C4-2B (cell line): ENCODE measurements at regions not wholly inside any gene's neighbourhood (a gene's known extent, or its start where the extent isn't known, plus 50 kb on each side); places are given as distances from the start of the nearest gene placed in this dataset.

Experiments
- H3K27ac ChIP-seq: fragments of 450-650 bp; 2 replicates; pipeline ENCODE4 v1.5.1; 2017
- ZFX ChIP-seq: fragments of 450-650 bp; IDR thresholded peaks from 2 replicates; pipeline ENCODE4 v1.6.1; 2017
- TF ChIP-seq, protein P1 (sequence below): fragments of 450-650 bp; conservative IDR thresholded peaks from 2 replicates; pipeline ENCODE4 v1.5.1; 2017; ENCODE audit warnings: mild to moderate bottlenecking

DNA sequence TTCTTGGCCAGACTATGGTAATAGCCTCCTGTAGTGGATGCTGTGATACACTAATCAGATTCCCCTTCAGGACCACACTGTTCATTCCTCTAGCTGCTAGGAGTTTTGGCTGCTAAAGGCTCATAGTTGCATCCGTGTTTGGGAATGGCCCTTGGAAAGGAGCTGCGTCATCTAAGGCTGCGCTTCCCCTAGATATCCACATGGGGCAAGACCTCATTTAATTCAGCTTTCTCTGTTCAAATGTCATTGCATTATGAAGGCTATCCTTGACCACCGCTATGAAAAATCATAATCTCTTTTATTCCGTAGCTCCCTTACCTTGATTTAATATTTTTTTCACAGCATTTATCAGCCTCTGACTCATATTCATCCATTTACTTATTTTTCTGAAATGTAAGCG lies 258.3 kb upstream of the NR4A3 start:
- TF ChIP-seq, protein P1, sequence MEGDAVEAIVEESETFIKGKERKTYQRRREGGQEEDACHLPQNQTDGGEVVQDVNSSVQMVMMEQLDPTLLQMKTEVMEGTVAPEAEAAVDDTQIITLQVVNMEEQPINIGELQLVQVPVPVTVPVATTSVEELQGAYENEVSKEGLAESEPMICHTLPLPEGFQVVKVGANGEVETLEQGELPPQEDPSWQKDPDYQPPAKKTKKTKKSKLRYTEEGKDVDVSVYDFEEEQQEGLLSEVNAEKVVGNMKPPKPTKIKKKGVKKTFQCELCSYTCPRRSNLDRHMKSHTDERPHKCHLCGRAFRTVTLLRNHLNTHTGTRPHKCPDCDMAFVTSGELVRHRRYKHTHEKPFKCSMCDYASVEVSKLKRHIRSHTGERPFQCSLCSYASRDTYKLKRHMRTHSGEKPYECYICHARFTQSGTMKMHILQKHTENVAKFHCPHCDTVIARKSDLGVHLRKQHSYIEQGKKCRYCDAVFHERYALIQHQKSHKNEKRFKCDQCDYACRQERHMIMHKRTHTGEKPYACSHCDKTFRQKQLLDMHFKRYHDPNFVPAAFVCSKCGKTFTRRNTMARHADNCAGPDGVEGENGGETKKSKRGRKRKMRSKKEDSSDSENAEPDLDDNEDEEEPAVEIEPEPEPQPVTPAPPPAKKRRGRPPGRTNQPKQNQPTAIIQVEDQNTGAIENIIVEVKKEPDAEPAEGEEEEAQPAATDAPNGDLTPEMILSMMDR = peak; percentile 42
- TF ChIP-seq ZFX = no peak
- no peak overlapping the region for H3K27ac ChIP-seq

DNA sequence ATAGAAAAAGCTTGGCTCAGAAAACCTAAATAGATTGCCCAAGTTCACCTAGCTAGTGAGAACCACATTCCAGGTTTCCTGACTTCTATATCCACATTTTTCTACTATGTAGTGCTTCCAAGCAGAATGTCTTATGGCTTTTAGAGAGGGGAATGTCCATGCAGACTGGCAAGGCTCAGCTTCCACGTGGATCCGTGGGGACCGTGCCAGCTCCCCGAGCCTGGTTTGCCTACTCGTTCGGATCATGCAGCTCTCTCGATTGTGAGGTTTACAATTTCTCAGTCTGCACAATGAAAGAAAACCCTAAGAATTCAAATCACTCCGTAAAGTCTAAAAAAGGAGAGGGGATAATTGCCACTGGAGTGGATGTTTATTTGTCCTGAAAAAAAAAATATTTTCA lies 256.5 kb upstream of the NR4A3 start:
- TF ChIP-seq ZFX = no peak
- TF ChIP-seq, protein P1 = no peak
- H3K27ac ChIP-seq = no peak overlapping the region

DNA sequence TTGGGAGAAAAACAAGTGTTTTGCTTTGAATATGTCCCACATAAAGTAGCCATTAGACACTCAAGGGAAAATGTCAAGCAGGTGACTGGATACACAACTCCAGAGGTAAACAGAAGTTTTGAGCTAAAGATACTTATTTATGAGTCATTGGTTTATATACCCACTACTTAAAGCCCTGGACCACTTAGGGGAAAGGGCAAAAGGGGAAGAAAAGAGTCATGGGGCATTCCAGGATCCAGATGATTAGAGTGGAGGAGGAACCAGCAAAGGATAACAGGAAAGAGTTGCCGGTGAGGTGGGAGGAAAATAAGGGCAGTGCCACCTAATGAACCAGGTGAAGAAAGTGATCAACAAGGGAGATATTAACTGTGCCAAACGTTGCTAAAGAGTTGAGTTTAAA lies 254.2 kb upstream of the NR4A3 start:
- TF ChIP-seq ZFX = no peak
- TF ChIP-seq, protein P1 = no peak

DNA sequence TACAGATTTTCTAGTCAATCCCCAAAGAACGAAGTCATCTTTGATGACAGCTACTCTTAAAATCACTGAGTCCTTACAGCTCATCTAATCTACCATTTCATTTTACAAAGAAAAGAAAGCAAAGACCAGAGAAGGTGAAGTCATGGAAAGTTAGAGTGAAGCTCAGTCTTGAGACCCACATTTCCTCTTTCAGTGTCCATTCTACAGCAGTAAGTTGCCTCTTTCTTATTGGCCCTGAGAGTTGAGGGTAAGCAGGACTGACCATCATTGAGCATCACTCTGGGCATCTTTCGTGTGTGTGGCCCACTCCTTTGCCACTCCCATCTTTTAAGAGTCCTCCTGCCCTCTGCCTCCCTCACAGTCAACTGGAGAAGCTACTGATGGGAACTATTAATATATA lies 251.8 kb upstream of the NR4A3 start:
- TF ChIP-seq, protein P1 = no peak
- no peak for TF ChIP-seq ZFX
- no peak overlapping the region for H3K27ac ChIP-seq

More for the DNA sequence above, 254.2 kb upstream of the NR4A3 start:
- H3K27ac ChIP-seq = no peak overlapping the region

DNA sequence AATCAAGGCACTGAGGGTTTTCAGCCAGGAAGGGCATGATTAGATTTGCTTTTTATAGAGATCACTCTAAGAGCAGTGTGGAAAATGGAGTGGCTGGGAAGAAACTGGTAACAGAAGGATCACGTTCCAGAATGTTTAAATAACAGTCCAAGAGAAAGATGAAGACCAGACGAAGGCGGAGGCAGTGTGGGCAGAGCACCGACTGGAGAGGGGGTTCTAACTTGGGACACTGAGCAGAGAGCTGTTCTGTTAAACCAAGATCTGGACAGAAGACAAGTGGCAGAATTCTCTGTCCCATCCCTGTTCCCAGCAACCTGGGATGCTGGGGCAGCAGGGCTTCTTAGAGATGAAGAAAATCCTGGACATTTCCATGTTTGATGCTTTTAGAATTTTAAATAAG lies 249.1 kb upstream of the NR4A3 start:
- no peak overlapping the region for H3K27ac ChIP-seq
- TF ChIP-seq ZFX = no peak

DNA sequence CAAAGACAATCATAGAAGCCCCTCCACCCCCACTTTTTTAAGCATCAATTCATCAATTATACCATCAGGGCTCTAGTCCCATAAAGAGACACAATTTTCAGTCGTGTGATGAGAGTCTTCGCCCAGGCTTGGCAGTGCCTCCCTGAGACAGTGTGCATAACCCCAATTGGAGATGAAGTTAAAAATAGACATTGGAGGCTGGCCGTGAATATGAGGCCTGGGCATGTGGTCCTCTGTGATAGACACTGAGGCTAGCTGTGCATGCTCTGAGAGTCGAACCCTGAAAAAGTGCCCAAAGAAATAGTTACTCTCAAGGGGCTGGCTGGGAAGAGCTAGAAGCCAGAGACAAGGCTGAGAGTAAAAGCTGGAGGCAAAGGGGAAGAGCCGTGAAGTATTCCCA lies 248.6 kb upstream of the NR4A3 start:
- no peak overlapping the region for H3K27ac ChIP-seq
- TF ChIP-seq, protein P1 = no peak

DNA sequence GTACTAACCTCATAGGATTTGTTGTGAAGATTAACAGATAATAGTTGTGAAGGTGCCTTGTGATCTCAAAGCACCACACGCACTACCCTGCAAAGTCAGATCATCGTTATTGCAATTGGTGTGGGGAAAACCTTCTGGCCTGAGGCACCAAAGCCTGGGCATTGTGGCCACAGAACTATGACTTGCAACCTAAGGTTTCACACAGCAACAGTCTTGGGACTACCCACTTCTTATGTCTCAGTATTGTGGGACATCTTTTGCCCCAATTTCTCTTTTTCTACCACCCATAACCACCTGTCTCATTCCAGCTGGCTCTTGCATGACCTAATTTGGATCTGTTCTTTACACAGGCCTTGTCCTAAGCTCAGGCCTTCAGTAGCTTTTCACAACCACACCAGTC lies 247.8 kb upstream of the NR4A3 start:
- no peak overlapping the region for H3K27ac ChIP-seq
- TF ChIP-seq, protein P1 = no peak
- TF ChIP-seq ZFX = no peak

DNA sequence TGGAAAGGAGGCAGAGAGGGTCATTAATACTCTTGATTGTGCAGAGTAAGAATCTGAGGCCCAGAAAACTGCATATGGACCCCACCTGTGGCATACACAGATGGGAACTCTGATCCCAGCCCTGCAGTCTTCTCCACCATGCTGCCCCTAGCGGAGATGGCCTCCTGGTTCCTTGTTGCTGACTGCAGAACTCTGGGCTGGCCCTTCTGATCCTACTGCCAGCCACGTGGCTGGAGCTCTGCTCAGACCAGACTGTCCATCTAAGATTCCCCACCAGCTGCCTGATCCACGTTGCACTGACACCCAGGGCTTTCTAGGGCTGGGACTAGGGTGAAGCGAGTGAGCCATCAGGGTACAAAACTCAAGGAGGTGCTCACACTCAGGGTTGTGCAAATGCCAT lies 245.7 kb upstream of the NR4A3 start:
- H3K27ac ChIP-seq = no peak overlapping the region
- TF ChIP-seq, protein P1 = peak; percentile 36
- TF ChIP-seq ZFX = no peak
